Jurkat, Clone E6-1 (cell line): ENCODE measurements at regions not wholly inside any gene's neighbourhood (a gene's known extent, or its start where the extent isn't known, plus 50 kb on each side); places are given as distances from the start of the nearest gene placed in this dataset.

Experiments used
- DNase-seq: peaks from one replicate; pipeline ENCODE4 v3.0.0-alpha.2; 2011; ENCODE audit warnings: low read depth, low spot score
- H3K4me3 ChIP-seq: 2 replicates; pipeline ENCODE4 v1.5.1; 2011; ENCODE audit warnings: mild to moderate bottlenecking, low read length, control low read depth, moderate library complexity

- DNase-seq = no peak
- no peak overlapping the region for H3K4me3 ChIP-seq
Measured at GRCh38 chr6:139852067-139852466, 477.6 kb upstream of the CITED2 start.

GRCh38 chr6:139851206-139851605, 476.8 kb upstream of the CITED2 start:
- H3K4me3 ChIP-seq = no peak overlapping the region
- no peak for DNase-seq

DNA sequence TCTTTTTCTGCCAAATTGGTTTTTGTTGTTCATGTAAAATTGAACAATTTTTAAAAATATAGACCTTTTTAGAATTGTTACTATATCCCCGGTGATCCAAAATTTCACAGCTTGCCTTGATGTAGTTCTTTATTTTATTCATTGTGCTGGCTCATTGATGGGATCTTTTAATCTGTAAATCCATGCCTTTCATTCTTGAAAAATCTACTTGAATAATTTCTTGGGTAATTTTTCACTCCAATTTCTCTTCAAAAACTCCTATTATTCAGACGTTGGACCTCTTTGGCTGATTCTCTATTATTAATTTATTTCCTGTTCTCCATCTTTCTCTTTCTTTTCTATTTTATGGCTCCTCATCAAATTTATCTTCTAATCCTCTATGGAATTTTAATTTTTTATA, 476.1 kb upstream of the CITED2 start:
- no peak for DNase-seq
- no peak overlapping the region for H3K4me3 ChIP-seq

DNA sequence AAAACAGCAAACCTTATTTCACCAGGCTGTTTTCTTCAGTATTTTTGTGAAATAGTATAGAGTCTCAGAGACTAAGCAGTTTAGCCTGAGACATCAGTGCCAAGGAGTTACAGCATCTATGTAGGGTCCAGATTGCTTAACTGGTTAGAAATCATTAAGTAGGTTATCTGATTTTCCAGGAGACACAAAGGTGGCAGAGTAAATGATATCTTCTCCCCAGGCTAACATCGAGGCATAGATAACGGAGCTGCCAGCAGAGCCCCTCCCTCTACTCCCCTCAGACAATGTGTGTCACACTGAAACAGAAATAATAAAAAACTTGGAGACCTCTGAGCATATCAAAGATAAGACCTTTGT, 473.0 kb upstream of the CITED2 start:
- no peak overlapping the region for H3K4me3 ChIP-seq
- no peak for DNase-seq

GRCh38 chr6:139846538-139847456, 472.3 kb upstream of the CITED2 start:
- H3K4me3 ChIP-seq = no peak overlapping the region
- DNase-seq = no peak

- no peak overlapping the region for H3K4me3 ChIP-seq
- no peak for DNase-seq
Measured at GRCh38 chr6:139844907-139845306, 470.5 kb upstream of the CITED2 start.

- no peak for DNase-seq
- H3K4me3 ChIP-seq = no peak overlapping the region
Measured at GRCh38 chr6:139841794-139842215, 467.4 kb upstream of the CITED2 start.

- DNase-seq = no peak
- H3K4me3 ChIP-seq = no peak overlapping the region
Measured at GRCh38 chr6:139839506-139840156, 465.2 kb upstream of the CITED2 start.

- H3K4me3 ChIP-seq = no peak overlapping the region
Measured at GRCh38 chr6:139834232-139834631, 459.8 kb upstream of the CITED2 start.

GRCh38 chr6:139833592-139833991, 459.1 kb upstream of the CITED2 start:
- no peak overlapping the region for H3K4me3 ChIP-seq
- no peak for DNase-seq

More at GRCh38 chr6:139834232-139834631, 459.8 kb upstream of the CITED2 start:
- DNase-seq = no peak

DNA sequence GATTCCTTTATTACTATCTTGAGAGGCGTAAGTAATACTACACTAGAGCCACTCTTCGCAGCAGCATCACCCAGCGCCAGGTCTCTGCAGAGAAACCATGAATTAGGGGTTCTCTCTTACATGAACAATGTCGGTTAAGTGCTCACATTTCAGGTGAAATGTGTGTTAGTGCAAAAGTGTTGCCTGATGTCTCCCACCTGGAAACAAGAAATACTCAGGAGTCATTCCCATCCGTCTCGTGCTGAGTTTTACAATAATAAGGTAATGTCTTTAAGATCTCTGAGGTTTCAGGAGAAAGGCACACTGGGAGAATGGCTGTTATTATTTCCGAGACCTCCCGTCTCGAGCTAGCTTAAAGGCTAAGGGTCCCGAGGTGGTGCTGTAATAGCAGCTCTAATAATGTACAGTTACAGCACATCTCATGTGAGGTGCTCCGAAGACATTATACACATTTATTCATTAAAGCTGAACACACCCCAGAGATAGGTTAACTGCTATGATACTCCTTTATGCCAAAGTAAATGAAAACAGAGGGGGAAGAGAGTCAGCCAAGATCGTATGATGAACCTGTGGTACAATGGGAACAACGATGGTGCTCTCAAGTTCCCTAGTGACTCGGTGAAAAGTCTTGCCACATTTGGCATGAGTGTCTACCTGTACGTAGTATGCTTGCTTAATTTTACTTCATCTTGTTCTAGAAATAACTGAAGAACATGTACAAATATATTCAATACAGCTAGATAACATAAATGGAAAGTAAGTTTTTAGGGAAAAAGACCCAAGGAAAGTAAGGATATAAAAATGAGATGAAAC, 458.3 kb upstream of the CITED2 start:
- DNase-seq = no peak
- H3K4me3 ChIP-seq = no peak overlapping the region

DNA sequence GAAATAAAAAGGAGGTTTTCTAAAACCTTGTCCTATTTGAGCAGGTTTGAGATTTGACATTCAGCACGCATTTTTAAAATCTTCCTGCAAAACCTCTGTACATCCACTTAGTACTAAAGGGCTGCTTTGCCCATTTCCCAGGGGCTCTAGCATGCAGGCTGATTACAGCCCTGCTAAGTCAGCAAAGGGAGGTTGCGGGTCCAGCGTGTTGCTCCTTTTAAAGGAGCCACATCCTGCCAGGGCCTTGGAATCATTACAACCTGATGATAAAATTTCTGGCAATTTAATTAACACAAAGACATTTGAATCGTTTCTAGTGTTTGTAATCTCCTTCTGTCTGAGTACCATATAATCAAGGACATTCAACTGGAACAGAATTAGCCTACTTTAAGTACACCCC, 455.1 kb upstream of the CITED2 start:
- H3K4me3 ChIP-seq = no peak overlapping the region
- no peak for DNase-seq

DNA sequence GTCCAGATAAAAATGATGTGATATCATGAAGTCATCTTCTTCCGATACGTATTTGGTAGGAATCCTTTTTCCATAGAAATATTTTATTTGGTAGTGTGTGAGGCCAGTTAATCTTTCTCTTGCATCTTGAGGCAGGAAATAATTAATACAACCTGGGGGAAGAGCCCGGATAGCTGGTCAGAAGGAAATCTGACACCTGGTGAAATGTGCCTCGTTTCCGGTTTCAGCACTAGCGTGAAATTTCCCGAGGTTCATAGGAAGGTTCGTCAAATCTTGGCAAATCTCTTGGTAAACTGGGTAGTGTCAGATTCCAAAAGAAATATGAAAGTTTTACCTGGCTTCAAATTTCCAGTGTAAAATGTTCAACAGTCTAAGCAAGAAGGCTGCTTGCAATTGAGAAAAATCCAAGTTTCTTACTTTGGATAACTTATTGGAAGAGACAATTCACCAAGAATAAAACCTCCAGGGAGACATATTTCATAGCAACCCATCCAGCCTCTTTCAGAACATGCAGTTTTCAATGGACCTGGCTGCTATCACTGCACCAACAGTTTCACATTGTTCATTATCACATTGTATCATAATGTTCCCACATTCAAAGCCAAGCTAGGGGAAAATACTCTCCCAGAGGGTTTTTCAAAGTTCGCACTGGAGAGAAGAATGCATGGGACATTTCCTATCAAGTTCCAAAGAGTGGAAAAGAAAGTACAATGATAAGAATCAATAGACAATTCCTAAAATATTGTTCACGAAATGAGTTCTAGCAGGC, 454.5 kb upstream of the CITED2 start:
- no peak overlapping the region for H3K4me3 ChIP-seq
- no peak for DNase-seq

GRCh38 chr6:139825935-139826374, 451.5 kb upstream of the CITED2 start:
- H3K4me3 ChIP-seq = no peak overlapping the region
- DNase-seq = no peak

DNA sequence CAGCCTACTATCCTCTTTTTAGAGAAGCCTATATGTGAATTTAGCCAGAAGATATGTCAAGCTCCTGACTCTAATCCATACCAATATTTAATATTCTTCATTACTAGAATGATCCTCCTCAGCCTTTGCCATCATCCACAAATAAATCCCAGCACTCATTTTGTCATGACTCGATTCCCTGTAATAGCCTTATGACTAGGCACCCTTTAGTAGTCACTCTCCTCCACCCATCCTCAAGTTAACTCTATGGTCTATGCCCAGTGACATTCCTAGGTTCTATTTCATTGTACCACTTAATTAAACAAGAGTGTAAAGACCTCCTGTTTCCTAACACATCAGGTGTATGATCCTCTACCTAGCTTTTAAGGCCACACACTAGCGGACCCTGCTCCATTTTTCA, 450.4 kb upstream of the CITED2 start:
- H3K4me3 ChIP-seq = no peak overlapping the region
- no peak for DNase-seq

DNA sequence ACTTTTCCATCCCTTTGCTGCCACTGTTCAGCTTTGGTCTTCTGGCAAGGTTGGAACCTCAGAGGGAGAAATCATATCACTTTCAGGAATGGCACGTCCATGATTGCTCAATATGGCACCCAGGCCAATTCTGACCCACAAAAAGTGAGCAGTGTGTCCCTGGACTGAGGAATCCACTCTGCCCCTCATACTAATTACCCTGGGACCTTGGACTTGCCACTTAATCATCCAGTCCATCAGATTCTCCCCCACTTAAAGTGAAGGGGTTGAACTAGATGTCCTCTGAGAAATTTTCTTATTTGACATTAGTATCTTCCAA, 449.3 kb upstream of the CITED2 start:
- H3K4me3 ChIP-seq = no peak overlapping the region
- no peak for DNase-seq

DNA sequence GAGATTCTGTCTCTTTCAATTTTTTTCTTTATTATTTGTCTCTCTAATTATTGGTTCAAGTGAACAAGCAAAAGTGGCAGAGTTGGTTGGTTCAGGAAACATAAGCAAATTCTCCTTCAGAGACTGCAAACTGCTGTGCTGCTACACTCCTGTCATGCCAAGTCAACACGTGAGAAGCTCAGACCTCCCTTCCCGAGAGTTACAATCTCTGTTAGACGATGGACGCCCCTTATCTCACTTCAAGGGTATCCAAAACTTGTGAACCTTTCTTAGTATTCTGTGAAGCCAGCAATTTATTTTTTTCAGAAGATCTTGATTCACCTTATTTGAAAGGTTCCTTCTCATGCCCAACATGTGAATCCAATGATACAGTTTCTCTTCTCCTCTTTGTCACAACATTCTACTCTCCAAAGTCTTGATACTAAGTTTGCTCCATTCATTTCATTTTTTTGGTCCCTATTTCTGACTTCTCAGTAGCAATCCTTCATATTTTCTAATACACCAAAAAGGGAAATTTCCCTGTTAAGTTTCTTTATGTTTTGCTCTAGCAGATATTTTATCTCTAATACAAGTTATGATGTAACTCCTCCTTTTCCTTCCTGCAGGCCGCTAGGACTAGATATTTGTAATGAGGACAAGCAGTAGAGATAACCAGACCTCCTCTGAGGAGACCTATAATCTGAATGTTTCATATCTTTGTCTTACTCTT, 448.8 kb upstream of the CITED2 start:
- DNase-seq = no peak
- H3K4me3 ChIP-seq = no peak overlapping the region

DNA sequence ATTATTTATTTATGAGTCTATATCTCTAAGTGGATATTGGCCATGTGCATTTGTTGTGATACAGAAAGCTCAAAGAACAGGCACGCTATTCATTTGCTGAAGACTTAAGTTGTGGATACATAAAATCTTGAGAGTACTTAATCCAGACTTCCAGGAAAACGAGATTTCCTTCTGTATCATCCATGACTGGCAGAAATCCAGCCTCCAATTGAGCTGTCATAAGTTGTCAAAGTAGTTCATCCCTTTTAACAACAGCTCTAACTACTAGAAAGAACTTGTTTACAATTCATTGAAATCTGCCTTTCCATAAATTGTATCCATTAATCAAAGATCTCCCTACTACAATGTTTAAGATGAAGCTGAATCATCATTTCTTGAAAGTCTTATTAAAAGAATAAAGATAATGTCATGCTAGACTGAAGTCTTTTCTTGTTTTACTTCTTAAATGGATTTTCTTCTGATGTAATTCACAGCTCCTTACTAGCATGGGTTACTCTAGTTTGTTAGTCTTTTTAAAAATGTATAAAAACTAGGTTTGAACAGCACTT, 447.3 kb upstream of the CITED2 start:
- DNase-seq = no peak
- no peak overlapping the region for H3K4me3 ChIP-seq
